Neuronal stem cell (in vitro differentiated cells): ENCODE measurements at regions not wholly inside any gene's neighbourhood (a gene's known extent, or its start where the extent isn't known, plus 50 kb on each side); places are given as distances from the start of the nearest gene placed in this dataset.

Experiments used
- DNase-seq: peaks from one replicate; pipeline ENCODE4 v3.0.0-alpha.2; 2013; ENCODE audit warnings: low spot score
- H2AFZ ChIP-seq: one replicate; pipeline ENCODE4 v1.6.1; 2013; ENCODE audit warnings: mild to moderate bottlenecking, low read length, inconsistent platforms
- H2AK5ac ChIP-seq: 2 replicates; pipeline ENCODE4 v1.6.1; 2013; ENCODE audit warnings: low read depth, mild to moderate bottlenecking, inconsistent platforms, low read length, moderate library complexity, mixed read lengths
- H2BK120ac ChIP-seq: 2 replicates; pipeline ENCODE4 v1.6.1; 2013; ENCODE audit warnings: low read depth, mild to moderate bottlenecking, inconsistent platforms, low read length, moderate library complexity, mixed read lengths
- H2BK12ac ChIP-seq: one replicate; pipeline ENCODE4 v1.6.1; 2013; ENCODE audit warnings: low read length, inconsistent platforms
- H2BK15ac ChIP-seq: 2 replicates; pipeline ENCODE4 v1.6.1; 2013; ENCODE audit warnings: mild to moderate bottlenecking, low read length, inconsistent platforms, mixed read lengths
- H2BK5ac ChIP-seq: one replicate; pipeline ENCODE4 v1.6.1; 2013; ENCODE audit warnings: inconsistent platforms, mild to moderate bottlenecking, low read length, moderate library complexity
- H3K14ac ChIP-seq: one replicate; pipeline ENCODE4 v1.6.1; 2013; ENCODE audit warnings: low read length, inconsistent platforms
- H3K18ac ChIP-seq: 2 replicates; pipeline ENCODE4 v1.6.1; 2013; ENCODE audit warnings: low read length, inconsistent platforms
- H3K23ac ChIP-seq: 2 replicates; pipeline ENCODE4 v1.6.1; 2013; ENCODE audit warnings: low read depth, mild to moderate bottlenecking, mixed read lengths, low read length, inconsistent platforms; ENCODE audit not compliant: poor library complexity
- H3K27ac ChIP-seq: replicated peaks from 3 replicates; pipeline ENCODE4 v1.5.1; 2013; ENCODE audit warnings: low read length, inconsistent platforms
- H3K27me3 ChIP-seq, 3 experiments: 2 replicates each; pipeline ENCODE4 v1.6.1; 2013; ENCODE audit warnings: low read length in 3 of 3, mild to moderate bottlenecking in 2 of 3, inconsistent platforms in 1 of 3, low read depth in 1 of 3, mixed read lengths in 1 of 3, moderate library complexity in 1 of 3; ENCODE audit not compliant: control insufficient read depth in 3 of 3, insufficient read depth in 3 of 3
- H3K36me3 ChIP-seq, 2 donors: replicated peaks in 1 of 2; 2 replicates each; pipeline ENCODE4 v1.6.1; 2013; ENCODE audit warnings: low read length in 2 of 2; ENCODE audit not compliant: control insufficient read depth in 2 of 2, insufficient read depth in 2 of 2
- H3K4ac ChIP-seq: 2 replicates; pipeline ENCODE4 v1.6.1; 2013; ENCODE audit warnings: inconsistent platforms, mild to moderate bottlenecking, low read length, moderate library complexity
- H3K4me1 ChIP-seq, 2 donors: 1 replicate in 1 of 2; 2 replicates in 1 of 2; pipeline ENCODE4 v1.6.1; 2013; ENCODE audit warnings: low read length in 2 of 2, low read depth in 1 of 2; ENCODE audit not compliant: control insufficient read depth in 2 of 2, insufficient read depth in 1 of 2
- H3K4me2 ChIP-seq: one replicate; pipeline ENCODE4 v1.6.1; 2013; ENCODE audit warnings: mild to moderate bottlenecking, low read length, inconsistent platforms; ENCODE audit not compliant: insufficient read depth, poor library complexity, severe bottlenecking
- H3K4me3 ChIP-seq, 2 donors: 2 replicates each; pipeline ENCODE4 v1.5.1; 2013; ENCODE audit warnings: low read length in 2 of 2, mild to moderate bottlenecking in 2 of 2, inconsistent platforms in 1 of 2, moderate library complexity in 1 of 2
- H3K79me1 ChIP-seq: one replicate; pipeline ENCODE4 v1.6.1; 2013; ENCODE audit warnings: low read depth, mild to moderate bottlenecking, inconsistent platforms, low read length, moderate library complexity
- H3K9ac ChIP-seq: one replicate; pipeline ENCODE4 v1.6.1; 2013; ENCODE audit warnings: mild to moderate bottlenecking, low read depth, low read length, inconsistent platforms; ENCODE audit not compliant: poor library complexity
- H3K9me3 ChIP-seq, 2 donors: replicated peaks in 1 of 2; 2 replicates each; pipeline versions ENCODE3 to v1.6.1; 2013; ENCODE audit warnings: low read length in 2 of 2, mild to moderate bottlenecking in 2 of 2, inconsistent platforms in 1 of 2, low read depth in 1 of 2, mixed read lengths in 1 of 2, moderate library complexity in 1 of 2; ENCODE audit not compliant: control insufficient read depth in 2 of 2, insufficient read depth in 1 of 2
- H4K8ac ChIP-seq: one replicate; pipeline ENCODE4 v1.6.1; 2013; ENCODE audit warnings: low read depth, mild to moderate bottlenecking, inconsistent platforms, low read length, moderate library complexity
- H4K91ac ChIP-seq: one replicate; pipeline ENCODE4 v1.6.1; 2013; ENCODE audit warnings: low read length, low read depth, mild to moderate bottlenecking, inconsistent platforms; ENCODE audit not compliant: poor library complexity
- WGBS, 2 donors: extraction: QIAGEN DNeasy Blood & Tissue Kit; methylation state at CpG; one replicate each; pipeline ENCODE4 v1.1.7; 2013; ENCODE audit warnings: missing lambda C conversion rate in 2 of 2, mixed read lengths in 1 of 2; ENCODE audit not compliant: insufficient read length in 2 of 2, insufficient replicate concordance in 1 of 2; ENCODE audit errors: extremely low coverage in 2 of 2; 5-methylcytosine and 5-hydroxymethylcytosine counted together

- H2BK12ac ChIP-seq: no peak overlapping the region
- H4K91ac ChIP-seq: no peak overlapping the region
- H3K4me1 ChIP-seq: no peaks in the 10 kb centered on the region
- no peak overlapping the region for H3K4me2 ChIP-seq
- H3K4me3 ChIP-seq: no peak overlapping the region
- no peak overlapping the region for H2BK120ac ChIP-seq
- DNase-seq: no peak
- H3K79me1 ChIP-seq: no peaks in the 10 kb centered on the region
- no peak overlapping the region for H2AFZ ChIP-seq
- WGBS, 2 donors: no CpG with 5 or more reads among the region's 2 CpGs
- H3K9me3 ChIP-seq: peaks cover 0 to 1% of the 10 kb centered on the region in 2 donors
- H3K27ac ChIP-seq: no peak overlapping the region
- no peak overlapping the region for H3K18ac ChIP-seq
- H3K9ac ChIP-seq: no peak overlapping the region
- no peaks in the 10 kb centered on the region for H3K27me3 ChIP-seq
- H3K36me3 ChIP-seq: no peaks in the 10 kb centered on the region
- no peak overlapping the region for H4K8ac ChIP-seq
- H2AK5ac ChIP-seq: no peak overlapping the region
- no peak overlapping the region for H2BK5ac ChIP-seq
- H2BK15ac ChIP-seq: no peak overlapping the region
- H3K14ac ChIP-seq: no peak overlapping the region
- H3K23ac ChIP-seq: no peak overlapping the region
- no peak overlapping the region for H3K4ac ChIP-seq
These were observed 92.5 kb upstream of the RORB start for GRCh38 chr9:74404620-74405019.

- H3K27me3 ChIP-seq: no peaks in the 10 kb centered on the region
- H3K4me1 ChIP-seq: no peaks in the 10 kb centered on the region
- DNase-seq: no peak
- no peaks in the 10 kb centered on the region for H3K36me3 ChIP-seq
- no peak overlapping the region for H3K27ac ChIP-seq
- H2AK5ac ChIP-seq: no peak overlapping the region
- H3K9me3 ChIP-seq: peaks cover 0 to 1% of the 10 kb centered on the region in 2 donors
- H2BK120ac ChIP-seq: no peak overlapping the region
- no peak overlapping the region for H3K23ac ChIP-seq
- H2BK5ac ChIP-seq: no peak overlapping the region
- no peak overlapping the region for H3K4ac ChIP-seq
- no CpG with 5 or more reads among the region's 3 CpGs for WGBS, 2 donors
- H3K9ac ChIP-seq: no peak overlapping the region
- no peak overlapping the region for H3K18ac ChIP-seq
- no peak overlapping the region for H2BK12ac ChIP-seq
- no peaks in the 10 kb centered on the region for H3K79me1 ChIP-seq
- no peak overlapping the region for H3K14ac ChIP-seq
- no peak overlapping the region for H3K4me3 ChIP-seq
- H2AFZ ChIP-seq: no peak overlapping the region
- no peak overlapping the region for H4K8ac ChIP-seq
- no peak overlapping the region for H2BK15ac ChIP-seq
- H3K4me2 ChIP-seq: no peak overlapping the region
- no peak overlapping the region for H4K91ac ChIP-seq
These were observed 90.0 kb upstream of the RORB start for GRCh38 chr9:74407166-74407565.

- WGBS, 2 donors: no CpG with 5 or more reads among the region's 3 CpGs
- Histone ChIP-seq H4K91ac (no peak overlapping the region), H3K9me3 (no peaks in the 10 kb centered on the region)
These were observed 84.7 kb upstream of the RORB start for GRCh38 chr9:74412236-74412979.

GRCh38 chr9:74413876-74414275, 83.3 kb upstream of the RORB start:
- no peak for DNase-seq
- Histone ChIP-seq H3K23ac (no peak overlapping the region), H3K9me3 (no peaks in the 10 kb centered on the region), H3K18ac (no peak overlapping the region), H2BK15ac (no peak overlapping the region), H3K79me1 (no peaks in the 10 kb centered on the region), H3K27ac (no peak overlapping the region), H3K27me3 (no peaks in the 10 kb centered on the region), H3K4me1 (peaks cover 0 to 5% of the 10 kb centered on the region in 2 donors), H3K4ac (no peak overlapping the region), H2AK5ac (no peak overlapping the region), H3K4me3 (no peak overlapping the region), H2BK5ac (no peak overlapping the region), H4K8ac (no peak overlapping the region), H2AFZ (no peak overlapping the region), H4K91ac (no peak overlapping the region), H3K4me2 (no peak overlapping the region), H2BK12ac (no peak overlapping the region), H3K36me3 (no peaks in the 10 kb centered on the region), H3K9ac (no peak overlapping the region), H3K14ac (no peak overlapping the region), H2BK120ac (no peak overlapping the region)
- WGBS, 2 donors: no CpG with 5 or more reads among the region's 1 CpG

More at GRCh38 chr9:74412236-74412979, 84.7 kb upstream of the RORB start:
- no peak overlapping the region for H2BK15ac ChIP-seq
- H3K23ac ChIP-seq: no peak overlapping the region
- H2BK12ac ChIP-seq: no peak overlapping the region
- no peak overlapping the region for H3K4me2 ChIP-seq
- no peak overlapping the region for H3K4me3 ChIP-seq
- no peak overlapping the region for H3K9ac ChIP-seq
- no peak for DNase-seq
- H3K4ac ChIP-seq: no peak overlapping the region
- H2AFZ ChIP-seq: no peak overlapping the region
- H3K27me3 ChIP-seq: no peaks in the 10 kb centered on the region
- no peak overlapping the region for H3K27ac ChIP-seq
- no peaks in the 10 kb centered on the region for H3K36me3 ChIP-seq
- H4K8ac ChIP-seq: no peak overlapping the region
- H3K79me1 ChIP-seq: no peaks in the 10 kb centered on the region
- H2AK5ac ChIP-seq: no peak overlapping the region
- no peak overlapping the region for H2BK120ac ChIP-seq
- peaks cover 0 to 5% of the 10 kb centered on the region in 2 donors for H3K4me1 ChIP-seq
- no peak overlapping the region for H3K18ac ChIP-seq
- H2BK5ac ChIP-seq: no peak overlapping the region
- H3K14ac ChIP-seq: no peak overlapping the region
